ENCODE measurements at regions not wholly inside any gene's neighbourhood (a gene's known extent, or its start where the extent isn't known, plus 50 kb on each side); places are given as distances from the start of the nearest gene placed in this dataset.

DNA sequence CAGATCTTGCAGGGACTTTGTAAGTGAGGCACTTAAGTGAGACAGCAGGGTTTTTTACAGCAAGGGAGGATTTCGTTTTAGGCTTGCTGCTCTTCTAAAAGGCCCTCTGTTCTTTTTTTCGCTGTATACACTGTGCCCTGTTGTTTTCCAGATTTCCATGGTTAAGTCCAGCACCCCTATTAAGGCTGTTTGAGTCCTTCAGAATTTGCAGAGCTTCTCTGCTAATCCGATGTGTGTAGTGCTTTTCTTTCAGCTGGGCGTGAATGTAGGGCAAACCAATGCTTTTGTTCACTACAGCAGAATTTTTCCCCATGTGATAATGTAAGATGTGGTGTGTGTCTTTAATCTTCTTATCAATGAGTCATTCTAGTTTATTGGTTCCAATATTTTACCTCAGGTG lies 200.5 kb upstream of the RREB1 start:
- H3K4me1 Mint-ChIP-seq: peaks cover 22% of the 10 kb centered on the region
- no peak overlapping the region for H3K9ac ChIP-seq (ENCODE audit: extremely low read depth, low read length, poor library complexity, severe bottlenecking)
- H3K9me3 ChIP-seq (ENCODE audit: control insufficient read depth, low read length): no peaks in the 10 kb centered on the region
- no peaks in the 10 kb centered on the region for H3K36me3 Mint-ChIP-seq (ENCODE audit: low read depth)
- 94% methylated on average over 3 to 4 of the region's 4 CpGs for WGBS, 2 experiments (ENCODE audit: insufficient coverage in 1 of 2, insufficient read length in 1 of 2)
- peaks cover 26% of the 10 kb centered on the region for H3K27me3 Mint-ChIP-seq (ENCODE audit: insufficient read depth)
- peaks cover 6% of the 10 kb centered on the region for H3K27me3 ChIP-seq (ENCODE audit: control insufficient read depth, insufficient read depth, low read length, poor library complexity, severe bottlenecking)
- TF ChIP-seq, protein P1, sequence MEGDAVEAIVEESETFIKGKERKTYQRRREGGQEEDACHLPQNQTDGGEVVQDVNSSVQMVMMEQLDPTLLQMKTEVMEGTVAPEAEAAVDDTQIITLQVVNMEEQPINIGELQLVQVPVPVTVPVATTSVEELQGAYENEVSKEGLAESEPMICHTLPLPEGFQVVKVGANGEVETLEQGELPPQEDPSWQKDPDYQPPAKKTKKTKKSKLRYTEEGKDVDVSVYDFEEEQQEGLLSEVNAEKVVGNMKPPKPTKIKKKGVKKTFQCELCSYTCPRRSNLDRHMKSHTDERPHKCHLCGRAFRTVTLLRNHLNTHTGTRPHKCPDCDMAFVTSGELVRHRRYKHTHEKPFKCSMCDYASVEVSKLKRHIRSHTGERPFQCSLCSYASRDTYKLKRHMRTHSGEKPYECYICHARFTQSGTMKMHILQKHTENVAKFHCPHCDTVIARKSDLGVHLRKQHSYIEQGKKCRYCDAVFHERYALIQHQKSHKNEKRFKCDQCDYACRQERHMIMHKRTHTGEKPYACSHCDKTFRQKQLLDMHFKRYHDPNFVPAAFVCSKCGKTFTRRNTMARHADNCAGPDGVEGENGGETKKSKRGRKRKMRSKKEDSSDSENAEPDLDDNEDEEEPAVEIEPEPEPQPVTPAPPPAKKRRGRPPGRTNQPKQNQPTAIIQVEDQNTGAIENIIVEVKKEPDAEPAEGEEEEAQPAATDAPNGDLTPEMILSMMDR (conservative IDR thresholded peaks at IDR 0.05): no peak
- H3K9me3 Mint-ChIP-seq: no peaks in the 10 kb centered on the region
- H3K4me3 ChIP-seq (ENCODE audit: low read length): no peak overlapping the region
- H3K4me1 ChIP-seq (ENCODE audit: control insufficient read depth, insufficient read depth, low read length): peaks cover 15% of the 10 kb centered on the region
- no peak overlapping the region for H3K27ac Mint-ChIP-seq
- H3K27ac ChIP-seq (ENCODE audit: low read depth, low read length): no peak overlapping the region
- no peak for DNase-seq
- no peaks in the 10 kb centered on the region for H3K36me3 ChIP-seq (ENCODE audit: control insufficient read depth, insufficient read depth, low read length)
- H3K4me3 Mint-ChIP-seq: no peak overlapping the region

DNA sequence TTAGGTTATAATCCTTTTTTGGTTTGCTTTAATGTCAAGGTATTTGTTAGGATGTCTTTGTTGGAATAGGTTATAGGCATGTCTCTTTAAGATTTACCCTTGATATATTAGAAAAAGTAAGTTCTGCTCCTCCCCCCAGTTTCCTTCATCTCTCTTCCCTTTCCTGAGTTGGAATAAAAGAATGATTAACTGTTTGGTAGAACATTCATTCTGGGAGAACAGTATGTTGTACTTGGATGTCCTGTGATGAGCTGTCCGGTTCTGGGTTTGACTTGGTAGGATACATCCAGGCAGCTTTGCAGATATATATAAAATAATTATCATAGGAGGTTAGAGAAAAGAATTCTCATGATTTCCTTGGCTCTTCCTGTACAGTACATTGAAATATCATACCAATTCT lies 199.6 kb upstream of the RREB1 start:
- Histone ChIP-seq H3K9me3 (ENCODE audit: control insufficient read depth, low read length) (no peaks in the 10 kb centered on the region), H3K27me3 (ENCODE audit: control insufficient read depth, insufficient read depth, low read length, poor library complexity, severe bottlenecking) (peaks cover 6% of the 10 kb centered on the region), H3K9ac (ENCODE audit: extremely low read depth, low read length, poor library complexity, severe bottlenecking) (no peak overlapping the region), H3K4me1 (ENCODE audit: control insufficient read depth, insufficient read depth, low read length) (peaks cover 15% of the 10 kb centered on the region), H3K36me3 (ENCODE audit: control insufficient read depth, insufficient read depth, low read length) (no peaks in the 10 kb centered on the region), H3K27ac (ENCODE audit: low read depth, low read length) (no peak overlapping the region), H3K4me3 (ENCODE audit: low read length) (no peak overlapping the region)
- Mint-ChIP-seq H3K4me1 (peaks cover 22% of the 10 kb centered on the region), H3K27me3 (ENCODE audit: insufficient read depth) (peaks cover 25% of the 10 kb centered on the region), H3K36me3 (ENCODE audit: low read depth) (no peaks in the 10 kb centered on the region), H3K4me3 (no peak overlapping the region), H3K9me3 (no peaks in the 10 kb centered on the region), H3K27ac (no peak overlapping the region)
- WGBS, 2 experiments (ENCODE audit: insufficient coverage in 1 of 2, insufficient read length in 1 of 2): no CpG with 5 or more reads among the region's 1 CpG
- DNase-seq: no peak
- TF ChIP-seq, protein P1 (conservative IDR thresholded peaks at IDR 0.05): no peak

DNA sequence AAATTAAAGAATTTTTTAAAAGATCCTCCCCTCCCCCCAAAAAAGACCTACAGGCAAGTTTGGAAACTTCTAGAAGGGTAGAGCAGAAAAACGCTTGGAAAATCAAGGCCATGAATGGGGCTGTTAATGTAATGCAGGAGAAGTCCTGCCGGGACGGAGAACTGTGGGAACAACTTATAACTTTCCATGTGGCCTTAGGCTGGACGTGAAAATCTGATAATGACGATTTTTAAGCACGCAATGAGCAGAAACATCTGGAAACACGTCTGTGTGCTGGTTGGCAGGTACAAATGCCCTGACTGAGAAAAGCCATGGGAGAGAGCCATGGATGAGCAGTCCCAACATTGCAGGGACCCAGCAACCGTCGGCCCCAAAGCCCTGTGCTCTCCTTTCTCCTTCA lies 198.7 kb upstream of the RREB1 start:
- Histone ChIP-seq H3K9ac (ENCODE audit: extremely low read depth, low read length, poor library complexity, severe bottlenecking) (no peak overlapping the region), H3K27ac (ENCODE audit: low read depth, low read length) (no peak overlapping the region), H3K36me3 (ENCODE audit: control insufficient read depth, insufficient read depth, low read length) (no peaks in the 10 kb centered on the region), H3K27me3 (ENCODE audit: control insufficient read depth, insufficient read depth, low read length, poor library complexity, severe bottlenecking) (peaks cover 6% of the 10 kb centered on the region), H3K9me3 (ENCODE audit: control insufficient read depth, low read length) (no peaks in the 10 kb centered on the region), H3K4me1 (ENCODE audit: control insufficient read depth, insufficient read depth, low read length) (peaks cover 15% of the 10 kb centered on the region), H3K4me3 (ENCODE audit: low read length) (no peak overlapping the region)
- Mint-ChIP-seq H3K36me3 (ENCODE audit: low read depth) (no peaks in the 10 kb centered on the region), H3K27ac (no peak overlapping the region), H3K4me3 (no peak overlapping the region), H3K4me1 (peaks cover 22% of the 10 kb centered on the region), H3K27me3 (ENCODE audit: insufficient read depth) (peaks cover 25% of the 10 kb centered on the region), H3K9me3 (no peaks in the 10 kb centered on the region)
- 80 to 87% methylated on average over 9 of the region's 9 CpGs for whole genome bisulfite sequencing, 2 experiments (ENCODE audit: insufficient coverage in 1 of 2, insufficient read length in 1 of 2)
- DNase-seq: no peak
- TF ChIP-seq, protein P1 (conservative IDR thresholded peaks at IDR 0.05): no peak
